Gastroesophageal sphincter (tissue), 3 donors: ENCODE measurements at regions not wholly inside any gene's neighbourhood (a gene's known extent, or its start where the extent isn't known, plus 50 kb on each side); places are given as distances from the start of the nearest gene placed in this dataset.

Experiments used
- EP300 ChIP-seq: sonication (generic); formaldehyde crosslinking; IDR thresholded peaks from one replicate; pipeline ENCODE4 v1.6.1; 2017; ENCODE audit warnings: antibody characterized with exemption, mild to moderate bottlenecking
- POLR2A ChIP-seq, 2 donors: fragments of 450-650 bp; IDR thresholded peaks; one replicate each; pipeline ENCODE4 v1.6.1; 2017; ENCODE audit warnings: antibody characterized with exemption in 2 of 2, mild to moderate bottlenecking in 2 of 2, moderate library complexity in 1 of 2
- POLR2AphosphoS5 ChIP-seq: sonication (generic); formaldehyde crosslinking; IDR thresholded peaks from one replicate; pipeline ENCODE4 v1.6.1; 2017; ENCODE audit warnings: antibody characterized with exemption
- TF ChIP-seq, protein P1 (sequence below), 4 experiments: fragments of 200-600 bp in 2 of 4; fragments of 450-650 bp in 2 of 4; sonication (generic) in 1 of 4; IDR thresholded peaks; one replicate each; pipeline ENCODE4 v1.5.1; 2017 to 2019; ENCODE audit warnings: antibody characterized with exemption in 4 of 4, mild to moderate bottlenecking in 2 of 4, moderate library complexity in 2 of 4

DNA sequence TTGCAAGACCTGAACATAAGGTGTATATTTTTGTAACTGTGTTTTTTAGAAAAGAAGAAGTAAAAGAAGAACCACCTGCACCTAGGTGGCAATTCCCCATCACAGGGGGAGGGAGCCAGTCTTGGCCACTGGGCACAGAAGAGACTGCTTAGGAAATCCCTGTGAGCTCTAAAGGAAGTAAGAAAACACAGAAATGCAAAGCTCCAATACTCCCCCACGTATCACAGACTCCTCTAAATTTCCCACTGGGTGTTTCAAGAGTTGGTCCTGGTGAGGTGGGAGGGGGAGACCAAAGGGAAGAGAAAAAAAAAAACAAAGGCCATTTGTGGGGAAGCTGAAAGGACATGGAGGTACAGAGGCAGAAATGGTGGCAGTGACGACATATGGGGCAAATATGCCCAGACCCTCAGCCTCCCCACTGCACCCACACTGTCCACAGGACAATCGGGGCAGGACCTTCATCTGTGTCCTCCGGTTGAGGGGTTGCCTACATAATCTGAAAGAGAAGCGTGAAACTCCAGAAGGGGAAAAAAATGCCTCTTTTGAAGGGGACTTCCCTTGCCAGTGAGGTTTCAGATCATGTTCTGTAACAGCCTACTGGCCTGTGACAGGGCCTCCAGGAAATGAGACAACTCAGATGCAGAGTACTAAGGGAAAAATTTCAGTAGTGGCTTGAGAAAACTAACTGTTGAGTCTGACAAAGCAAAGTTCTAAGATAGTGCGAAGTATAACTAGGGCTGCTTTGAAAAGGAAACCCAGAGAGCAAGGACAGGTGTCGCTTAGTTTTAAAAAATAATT, 226.2 kb upstream of the MARCKS start:
- TF ChIP-seq POLR2AphosphoS5, result peak; percentile 13
- TF ChIP-seq, protein P1, sequence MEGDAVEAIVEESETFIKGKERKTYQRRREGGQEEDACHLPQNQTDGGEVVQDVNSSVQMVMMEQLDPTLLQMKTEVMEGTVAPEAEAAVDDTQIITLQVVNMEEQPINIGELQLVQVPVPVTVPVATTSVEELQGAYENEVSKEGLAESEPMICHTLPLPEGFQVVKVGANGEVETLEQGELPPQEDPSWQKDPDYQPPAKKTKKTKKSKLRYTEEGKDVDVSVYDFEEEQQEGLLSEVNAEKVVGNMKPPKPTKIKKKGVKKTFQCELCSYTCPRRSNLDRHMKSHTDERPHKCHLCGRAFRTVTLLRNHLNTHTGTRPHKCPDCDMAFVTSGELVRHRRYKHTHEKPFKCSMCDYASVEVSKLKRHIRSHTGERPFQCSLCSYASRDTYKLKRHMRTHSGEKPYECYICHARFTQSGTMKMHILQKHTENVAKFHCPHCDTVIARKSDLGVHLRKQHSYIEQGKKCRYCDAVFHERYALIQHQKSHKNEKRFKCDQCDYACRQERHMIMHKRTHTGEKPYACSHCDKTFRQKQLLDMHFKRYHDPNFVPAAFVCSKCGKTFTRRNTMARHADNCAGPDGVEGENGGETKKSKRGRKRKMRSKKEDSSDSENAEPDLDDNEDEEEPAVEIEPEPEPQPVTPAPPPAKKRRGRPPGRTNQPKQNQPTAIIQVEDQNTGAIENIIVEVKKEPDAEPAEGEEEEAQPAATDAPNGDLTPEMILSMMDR (IDR thresholded peaks at IDR 0.05), result no peak
- TF ChIP-seq POLR2A (IDR thresholded peaks at IDR 0.05), result no peak
- TF ChIP-seq EP300, result no peak
